ENCODE measurements at regions not wholly inside any gene's neighbourhood (a gene's known extent, or its start where the extent isn't known, plus 50 kb on each side); places are given as distances from the start of the nearest gene placed in this dataset.

DNA sequence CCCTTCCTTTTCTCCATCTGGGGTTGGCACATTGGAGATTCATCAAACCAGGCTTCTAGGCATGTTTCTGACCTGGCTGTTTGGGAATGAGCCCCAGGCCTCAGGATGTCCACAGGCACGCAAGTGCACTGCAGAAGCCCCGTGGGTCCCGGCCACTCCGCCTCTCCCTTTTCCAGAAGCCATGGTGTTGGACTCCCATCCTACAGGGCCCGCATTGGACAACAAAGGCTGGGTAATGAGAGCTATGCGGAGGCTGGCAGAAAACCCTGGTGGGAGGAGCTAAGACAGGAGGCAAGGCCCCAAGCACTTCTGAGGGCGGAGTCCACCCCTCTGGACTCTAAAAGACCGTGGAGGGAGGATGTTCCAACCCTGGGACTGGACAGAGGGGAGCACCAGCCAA lies 160.6 kb downstream of the OLFM1 start:
- H3K4me3 ChIP-seq (replicated peaks; ENCODE audit: insufficient read depth, low read length), result no peak overlapping the region
- TF ChIP-seq GABPA (IDR thresholded peaks at IDR 0.05; ENCODE audit: low read depth), result no peak
- TF ChIP-seq POLR2AphosphoS5 (IDR thresholded peaks at IDR 0.05; ENCODE audit: low read depth), result no peak
- TF ChIP-seq, protein P1, sequence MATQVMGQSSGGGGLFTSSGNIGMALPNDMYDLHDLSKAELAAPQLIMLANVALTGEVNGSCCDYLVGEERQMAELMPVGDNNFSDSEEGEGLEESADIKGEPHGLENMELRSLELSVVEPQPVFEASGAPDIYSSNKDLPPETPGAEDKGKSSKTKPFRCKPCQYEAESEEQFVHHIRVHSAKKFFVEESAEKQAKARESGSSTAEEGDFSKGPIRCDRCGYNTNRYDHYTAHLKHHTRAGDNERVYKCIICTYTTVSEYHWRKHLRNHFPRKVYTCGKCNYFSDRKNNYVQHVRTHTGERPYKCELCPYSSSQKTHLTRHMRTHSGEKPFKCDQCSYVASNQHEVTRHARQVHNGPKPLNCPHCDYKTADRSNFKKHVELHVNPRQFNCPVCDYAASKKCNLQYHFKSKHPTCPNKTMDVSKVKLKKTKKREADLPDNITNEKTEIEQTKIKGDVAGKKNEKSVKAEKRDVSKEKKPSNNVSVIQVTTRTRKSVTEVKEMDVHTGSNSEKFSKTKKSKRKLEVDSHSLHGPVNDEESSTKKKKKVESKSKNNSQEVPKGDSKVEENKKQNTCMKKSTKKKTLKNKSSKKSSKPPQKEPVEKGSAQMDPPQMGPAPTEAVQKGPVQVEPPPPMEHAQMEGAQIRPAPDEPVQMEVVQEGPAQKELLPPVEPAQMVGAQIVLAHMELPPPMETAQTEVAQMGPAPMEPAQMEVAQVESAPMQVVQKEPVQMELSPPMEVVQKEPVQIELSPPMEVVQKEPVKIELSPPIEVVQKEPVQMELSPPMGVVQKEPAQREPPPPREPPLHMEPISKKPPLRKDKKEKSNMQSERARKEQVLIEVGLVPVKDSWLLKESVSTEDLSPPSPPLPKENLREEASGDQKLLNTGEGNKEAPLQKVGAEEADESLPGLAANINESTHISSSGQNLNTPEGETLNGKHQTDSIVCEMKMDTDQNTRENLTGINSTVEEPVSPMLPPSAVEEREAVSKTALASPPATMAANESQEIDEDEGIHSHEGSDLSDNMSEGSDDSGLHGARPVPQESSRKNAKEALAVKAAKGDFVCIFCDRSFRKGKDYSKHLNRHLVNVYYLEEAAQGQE (IDR thresholded peaks at IDR 0.05; ENCODE audit: insufficient replicate concordance, low read depth), result no peak
- H3K27me3 ChIP-seq (ENCODE audit: insufficient read depth, poor library complexity, severe bottlenecking), result peaks cover 9% of the 10 kb centered on the region
- DNase-seq (ENCODE audit: low read depth in 1 of 2, low spot score in 1 of 2), result no peak
- no peak overlapping the region for H3K27ac ChIP-seq (replicated peaks)

DNA sequence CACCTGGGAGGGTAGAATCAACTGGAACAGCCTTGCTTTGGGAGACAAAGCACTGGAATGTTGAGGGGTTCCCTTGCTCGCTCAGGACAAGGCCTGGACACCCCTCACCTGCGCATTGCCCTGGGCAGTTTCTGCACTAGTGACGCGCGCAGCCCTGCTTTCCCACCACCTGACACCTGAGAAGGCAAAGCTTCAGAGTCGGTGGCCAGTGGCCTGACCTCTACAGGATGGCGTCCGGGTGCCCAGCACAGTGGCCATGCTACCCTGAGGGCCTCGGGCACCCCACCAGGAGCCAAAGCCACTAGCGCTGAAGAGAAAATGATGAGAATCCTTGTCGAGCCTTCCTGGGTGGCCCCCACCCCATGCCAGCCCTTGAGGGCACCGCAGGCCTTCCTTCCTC lies 161.3 kb downstream of the OLFM1 start:
- DNase-seq (ENCODE audit: low read depth in 1 of 2, low spot score in 1 of 2), result no peak
- Histone ChIP-seq H3K4me3 (replicated peaks; ENCODE audit: insufficient read depth, low read length) (no peak overlapping the region), H3K27ac (replicated peaks) (no peak overlapping the region), H3K27me3 (ENCODE audit: insufficient read depth, poor library complexity, severe bottlenecking) (peaks cover 11% of the 10 kb centered on the region)
- no peak for TF ChIP-seq GABPA (IDR thresholded peaks at IDR 0.05; ENCODE audit: low read depth)
- TF ChIP-seq, protein P2, sequence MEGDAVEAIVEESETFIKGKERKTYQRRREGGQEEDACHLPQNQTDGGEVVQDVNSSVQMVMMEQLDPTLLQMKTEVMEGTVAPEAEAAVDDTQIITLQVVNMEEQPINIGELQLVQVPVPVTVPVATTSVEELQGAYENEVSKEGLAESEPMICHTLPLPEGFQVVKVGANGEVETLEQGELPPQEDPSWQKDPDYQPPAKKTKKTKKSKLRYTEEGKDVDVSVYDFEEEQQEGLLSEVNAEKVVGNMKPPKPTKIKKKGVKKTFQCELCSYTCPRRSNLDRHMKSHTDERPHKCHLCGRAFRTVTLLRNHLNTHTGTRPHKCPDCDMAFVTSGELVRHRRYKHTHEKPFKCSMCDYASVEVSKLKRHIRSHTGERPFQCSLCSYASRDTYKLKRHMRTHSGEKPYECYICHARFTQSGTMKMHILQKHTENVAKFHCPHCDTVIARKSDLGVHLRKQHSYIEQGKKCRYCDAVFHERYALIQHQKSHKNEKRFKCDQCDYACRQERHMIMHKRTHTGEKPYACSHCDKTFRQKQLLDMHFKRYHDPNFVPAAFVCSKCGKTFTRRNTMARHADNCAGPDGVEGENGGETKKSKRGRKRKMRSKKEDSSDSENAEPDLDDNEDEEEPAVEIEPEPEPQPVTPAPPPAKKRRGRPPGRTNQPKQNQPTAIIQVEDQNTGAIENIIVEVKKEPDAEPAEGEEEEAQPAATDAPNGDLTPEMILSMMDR (IDR thresholded peaks at IDR 0.05; ENCODE audit: insufficient read depth, low read length), result no peak
- no peak for TF ChIP-seq POLR2AphosphoS5 (IDR thresholded peaks at IDR 0.05; ENCODE audit: low read depth)
- TF ChIP-seq, protein P1 (IDR thresholded peaks at IDR 0.05; ENCODE audit: insufficient replicate concordance, low read depth), result no peak
- no peak for TF ChIP-seq SPI1 (IDR thresholded peaks at IDR 0.05; ENCODE audit: borderline replicate concordance, low read depth)

DNA sequence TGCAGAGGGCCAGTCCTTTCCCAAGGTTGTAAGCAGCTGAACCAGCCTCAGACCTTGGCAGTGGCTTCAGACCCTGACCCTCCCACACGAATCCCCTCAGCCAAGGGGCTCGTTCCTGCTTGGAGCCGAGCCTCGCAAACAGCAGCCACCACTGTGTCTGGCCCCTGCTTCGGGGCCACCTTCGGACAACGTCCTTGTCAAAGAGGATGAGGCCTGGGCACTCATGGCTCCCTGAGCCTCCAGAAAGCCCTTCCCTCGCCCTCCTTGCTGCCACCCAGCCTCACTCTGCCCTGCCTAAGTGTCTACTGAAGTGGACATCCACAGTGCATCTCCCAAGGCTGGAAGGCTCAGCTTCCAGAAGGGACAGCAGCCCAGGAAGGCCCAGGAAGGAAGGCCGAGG lies 161.7 kb downstream of the OLFM1 start:
- no peak for TF ChIP-seq GABPA (IDR thresholded peaks at IDR 0.05; ENCODE audit: low read depth)
- TF ChIP-seq SPI1 (IDR thresholded peaks at IDR 0.05; ENCODE audit: borderline replicate concordance, low read depth), result no peak
- no peak for TF ChIP-seq POLR2AphosphoS5 (IDR thresholded peaks at IDR 0.05; ENCODE audit: low read depth)
- TF ChIP-seq, protein P2 (IDR thresholded peaks at IDR 0.05; ENCODE audit: insufficient read depth, low read length), result no peak
- TF ChIP-seq, protein P1 (IDR thresholded peaks at IDR 0.05; ENCODE audit: insufficient replicate concordance, low read depth), result no peak
- DNase-seq (ENCODE audit: low read depth in 1 of 2, low spot score in 1 of 2), result no peak
- H3K27me3 ChIP-seq (ENCODE audit: insufficient read depth, poor library complexity, severe bottlenecking), result peaks cover 9% of the 10 kb centered on the region
- no peak overlapping the region for H3K4me3 ChIP-seq (replicated peaks; ENCODE audit: insufficient read depth, low read length)
- H3K27ac ChIP-seq (replicated peaks), result no peak overlapping the region
